ENCODE measurements at regions not wholly inside any gene's neighbourhood (a gene's known extent, or its start where the extent isn't known, plus 50 kb on each side); places are given as distances from the start of the nearest gene placed in this dataset.

GRCh38 chr7:116621649-116622048 is 50.3 kb upstream of the MET start:
- H3K4me1 ChIP-seq (ENCODE audit: control insufficient read depth in 1 of 2, insufficient read depth in 2 of 2, low read length in 2 of 2) = no peaks in the 10 kb centered on the region
- WGBS (ENCODE audit: extremely low coverage, insufficient coverage, insufficient read length) = no CpG with 5 or more reads among the region's 5 CpGs

More at GRCh38 chr7:116621649-116622048, 50.3 kb upstream of the MET start:
- Histone ChIP-seq H4K91ac (ENCODE audit: low read depth, low read length) (no peak overlapping the region), H3K27ac (ENCODE audit: low read depth, low read length) (no peak overlapping the region), H4K8ac (ENCODE audit: low read depth, low read length) (no peak overlapping the region), H3K4me3 (ENCODE audit: low read depth, low read length) (no peak overlapping the region), H3K4ac (ENCODE audit: low read depth, low read length) (no peak overlapping the region), H2AK5ac (ENCODE audit: low read length) (no peak overlapping the region), H3K14ac (ENCODE audit: low read length) (no peak overlapping the region), H3K23ac (ENCODE audit: low read length) (no peak overlapping the region), H4K12ac (ENCODE audit: low read depth, low read length) (no peak overlapping the region), H2AFZ (ENCODE audit: insufficient read depth, low read length, poor library complexity) (no peak overlapping the region), H3K9me3 (ENCODE audit: insufficient read depth, low read depth, low read length) (peaks cover 2% of the 10 kb centered on the region), H2BK5ac (ENCODE audit: low read depth, low read length, poor library complexity) (no peak overlapping the region), H3K36me3 (ENCODE audit: control insufficient read depth in 1 of 2, insufficient read depth in 2 of 2, low read length in 2 of 2) (no peaks in the 10 kb centered on the region), H3K18ac (ENCODE audit: low read length) (no peak overlapping the region), H3K27me3 (ENCODE audit: insufficient read depth, low read length) (no peaks in the 10 kb centered on the region), H3K9ac (ENCODE audit: low read length) (no peak overlapping the region), H3K79me1 (ENCODE audit: low read length) (no peaks in the 10 kb centered on the region), H2BK120ac (ENCODE audit: insufficient read depth, low read length, poor library complexity) (no peak overlapping the region), H3K4me2 (ENCODE audit: low read length) (no peak overlapping the region), H2BK12ac (ENCODE audit: low read length) (no peak overlapping the region), H3K79me2 (ENCODE audit: control insufficient read depth, insufficient read depth, low read length, poor library complexity) (no peaks in the 10 kb centered on the region)
- peak; percentile 21 to 49 for DNase-seq
